ENCODE measurements at regions not wholly inside any gene's neighbourhood (a gene's known extent, or its start where the extent isn't known, plus 50 kb on each side); places are given as distances from the start of the nearest gene placed in this dataset.

GRCh38 chr14:105925615-105926372, 399.4 kb downstream of the TMEM121 start:
- DNase-seq (ENCODE audit: low read depth in 1 of 2, low spot score in 1 of 2) = no peak
- FAIRE-seq = no peak
- ATAC-seq = no peak
- ChIA-PET CTCF (no interaction called here), POLR2A (no interaction called here)
- Histone ChIP-seq H3K4me1 (no peaks in the 10 kb centered on the region), H3K27ac (no peak overlapping the region), H3K9me3 (no peaks in the 10 kb centered on the region), H3K4me2 (no peak overlapping the region), H3K4me3 (no peak overlapping the region)
- WGBS (ENCODE audit: missing lambda C conversion rate) = 54% methylated on average over 15 of the region's 18 CpGs
- no peak for TF ChIP-seq FOSB (CRISPR knock-in tag; IDR thresholded peaks at IDR 0.05)
- no peak for TF ChIP-seq RFX5 (IDR thresholded peaks at IDR 0.05)
- TF ChIP-seq EHF (CRISPR knock-in tag; IDR thresholded peaks at IDR 0.05) = no peak
- TF ChIP-seq CHD4 (IDR thresholded peaks at IDR 0.05; ENCODE audit: borderline replicate concordance) = no peak
- no peak for TF ChIP-seq FOXS1 (CRISPR knock-in tag; IDR thresholded peaks at IDR 0.05)
- no peak for TF ChIP-seq HOXB13 (CRISPR knock-in tag; IDR thresholded peaks at IDR 0.05; ENCODE audit: low read depth)
- no peak for TF ChIP-seq MAFK (IDR thresholded peaks at IDR 0.05; ENCODE audit: partially characterized antibody)
- TF ChIP-seq SMC3 (IDR thresholded peaks at IDR 0.05) = no peak
- no peak for TF ChIP-seq RARB (CRISPR knock-in tag; IDR thresholded peaks at IDR 0.05)
- TF ChIP-seq TFCP2L1 (CRISPR knock-in tag; IDR thresholded peaks at IDR 0.05) = no peak
- no peak for TF ChIP-seq HOXB5 (CRISPR knock-in tag; IDR thresholded peaks at IDR 0.05)
- no peak for TF ChIP-seq JUN (IDR thresholded peaks at IDR 0.05)
- no peak for TF ChIP-seq BHLHE40 (IDR thresholded peaks at IDR 0.05; ENCODE audit: low read depth, low read length)
- no peak for TF ChIP-seq RNF2 (IDR thresholded peaks at IDR 0.05; ENCODE audit: borderline replicate concordance, low read depth)
- no peak for TF ChIP-seq ZC3H11A (IDR thresholded peaks at IDR 0.05)
- TF ChIP-seq REST (IDR thresholded peaks at IDR 0.05) = no peak
- TF ChIP-seq, protein P1, sequence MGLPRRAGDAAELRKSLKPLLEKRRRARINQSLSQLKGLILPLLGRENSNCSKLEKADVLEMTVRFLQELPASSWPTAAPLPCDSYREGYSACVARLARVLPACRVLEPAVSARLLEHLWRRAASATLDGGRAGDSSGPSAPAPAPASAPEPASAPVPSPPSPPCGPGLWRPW (IDR thresholded peaks at IDR 0.05) = no peak

GRCh38 chr14:105926373-105927095, 400.2 kb downstream of the TMEM121 start:
- no peak for ATAC-seq
- Histone ChIP-seq H3K4me3 (no peak overlapping the region), H3K4me2 (no peak overlapping the region), H3K4me1 (no peaks in the 10 kb centered on the region), H3K9me3 (no peaks in the 10 kb centered on the region), H3K27ac (no peak overlapping the region)
- WGBS (ENCODE audit: missing lambda C conversion rate) = 29% methylated on average over 10 of the region's 18 CpGs
- TF ChIP-seq EHF (CRISPR knock-in tag; IDR thresholded peaks at IDR 0.05) (no peak), CBX2 (IDR thresholded peaks at IDR 0.05; ENCODE audit: borderline replicate concordance, low read depth) (no peak), BHLHE40 (IDR thresholded peaks at IDR 0.05; ENCODE audit: low read depth, low read length) (no peak), SREBF2 (IDR thresholded peaks at IDR 0.05) (no peak), CHD2 (IDR thresholded peaks at IDR 0.05; ENCODE audit: low read length, partially characterized antibody) (no peak), EHMT2 (IDR thresholded peaks at IDR 0.05; ENCODE audit: low read depth) (no peak), KDM5A (IDR thresholded peaks at IDR 0.05) (no peak), HOXA7 (CRISPR knock-in tag; IDR thresholded peaks at IDR 0.05) (no peak)
- ChIA-PET POLR2A (no interaction called here), CTCF (no interaction called here)
- DNase-seq (ENCODE audit: low read depth in 1 of 2, low spot score in 1 of 2) = no peak
- FAIRE-seq = no peak
